GM19397 (cell line): ENCODE measurements at regions not wholly inside any gene's neighbourhood (a gene's known extent, or its start where the extent isn't known, plus 50 kb on each side); places are given as distances from the start of the nearest gene placed in this dataset.

Source experiments
- ATAC-seq: cut with Tn5 transposase; IDR thresholded peaks from one replicate; pipeline ENCODE4 v1.9.1; 2021; ENCODE audit warnings: mild to moderate bottlenecking, moderate library complexity; ENCODE audit not compliant: unreplicated experiment

DNA sequence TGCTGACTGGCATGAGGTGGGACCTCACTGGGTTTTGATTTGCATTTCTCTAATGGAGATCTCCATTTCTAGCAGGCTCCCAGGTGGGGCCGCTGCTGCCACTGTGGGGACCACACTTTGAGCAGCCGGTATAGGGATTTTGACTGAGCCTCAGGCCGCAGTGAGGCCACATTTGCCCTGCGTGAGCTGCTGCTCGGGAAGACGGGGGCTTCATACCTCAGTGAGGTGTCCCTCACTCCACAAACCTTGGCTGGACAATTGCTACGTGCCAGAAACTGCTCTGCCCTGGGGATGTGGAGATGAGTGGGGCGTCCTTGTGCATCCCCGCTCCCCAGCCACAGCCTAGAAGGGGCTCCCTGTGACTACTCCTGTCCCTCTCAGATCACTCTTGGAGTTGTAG is 134.3 kb downstream of the ANKRD60 start:
- ATAC-seq, result no peak

DNA sequence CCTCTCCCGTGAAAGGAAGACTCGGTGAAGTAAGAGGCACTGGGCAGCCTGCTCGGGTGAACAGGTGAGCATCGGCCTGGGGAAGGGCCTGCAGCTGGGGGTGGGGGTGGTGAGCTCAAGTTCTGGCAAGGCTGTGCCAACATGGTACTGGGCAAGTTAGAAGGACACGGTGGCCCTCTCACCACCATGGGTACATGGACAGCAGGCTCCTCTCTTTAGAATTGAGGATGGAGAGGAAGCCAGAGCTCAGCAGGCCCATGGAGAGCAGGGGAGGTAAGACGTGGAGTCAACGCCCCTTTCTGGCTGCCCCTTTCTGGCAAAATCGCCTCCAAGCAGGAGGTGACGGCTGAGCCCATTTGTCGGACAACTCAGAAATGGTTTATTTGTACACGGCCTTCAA is 135.6 kb downstream of the ANKRD60 start:
- ATAC-seq, result no peak

DNA sequence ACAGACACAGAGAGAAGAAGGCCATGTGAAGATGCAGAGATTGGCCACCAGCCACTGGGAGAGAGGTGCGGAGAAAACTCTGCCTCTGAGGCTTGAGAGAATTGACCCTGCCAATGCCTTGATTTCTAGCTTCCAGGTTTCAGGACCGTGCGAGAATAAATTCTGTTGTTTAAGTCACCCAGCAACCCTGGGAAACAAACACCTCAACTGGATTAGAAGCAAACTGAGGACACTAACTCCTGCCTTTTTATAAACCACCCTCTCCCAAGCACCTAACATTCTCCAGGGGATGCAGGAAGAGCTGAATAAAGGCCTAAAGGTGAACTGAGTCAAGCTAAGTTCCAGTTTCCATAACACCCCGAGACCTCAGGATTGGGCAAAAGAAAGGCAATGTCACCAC is 136.1 kb downstream of the ANKRD60 start:
- ATAC-seq, result no peak

DNA sequence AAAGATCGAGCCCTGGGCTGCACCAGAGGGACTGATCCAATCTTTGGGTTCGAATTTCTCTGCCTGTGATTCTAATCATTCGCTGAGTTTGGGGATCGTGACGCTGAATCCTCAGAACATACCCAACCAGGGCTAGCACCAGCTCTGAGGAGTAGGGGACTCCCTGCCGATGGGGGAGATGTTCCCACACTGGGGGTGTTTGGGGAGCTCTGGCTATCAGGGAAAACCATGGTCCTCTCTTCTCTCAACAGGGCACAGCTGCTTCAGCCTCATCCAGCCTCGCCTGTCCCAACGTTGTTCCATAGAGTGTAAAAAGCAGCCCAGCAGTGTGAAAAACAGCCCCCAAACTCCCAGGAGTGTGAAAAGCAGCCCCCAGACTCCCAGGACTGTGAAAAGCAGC is 136.6 kb downstream of the ANKRD60 start:
- no peak for ATAC-seq

DNA sequence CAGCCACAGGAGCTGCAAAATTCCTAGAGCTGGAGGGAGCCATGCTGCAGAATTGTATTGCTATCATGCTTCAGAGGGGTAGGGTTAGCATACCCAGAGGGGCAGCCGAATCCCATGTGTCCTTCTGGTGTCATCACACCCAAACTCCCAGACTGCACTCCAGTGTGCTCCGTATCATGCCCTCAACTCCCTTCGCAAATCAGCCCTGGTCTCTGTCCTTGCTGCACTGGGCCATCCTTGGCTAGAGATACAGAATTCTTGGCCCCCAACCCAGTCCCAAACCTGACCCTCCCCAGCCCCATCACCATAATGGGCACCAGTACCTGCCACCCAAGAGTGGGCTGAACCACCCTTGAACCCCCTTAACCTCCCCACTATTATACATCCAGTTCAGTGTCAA is 138.3 kb downstream of the ANKRD60 start:
- no peak for ATAC-seq

DNA sequence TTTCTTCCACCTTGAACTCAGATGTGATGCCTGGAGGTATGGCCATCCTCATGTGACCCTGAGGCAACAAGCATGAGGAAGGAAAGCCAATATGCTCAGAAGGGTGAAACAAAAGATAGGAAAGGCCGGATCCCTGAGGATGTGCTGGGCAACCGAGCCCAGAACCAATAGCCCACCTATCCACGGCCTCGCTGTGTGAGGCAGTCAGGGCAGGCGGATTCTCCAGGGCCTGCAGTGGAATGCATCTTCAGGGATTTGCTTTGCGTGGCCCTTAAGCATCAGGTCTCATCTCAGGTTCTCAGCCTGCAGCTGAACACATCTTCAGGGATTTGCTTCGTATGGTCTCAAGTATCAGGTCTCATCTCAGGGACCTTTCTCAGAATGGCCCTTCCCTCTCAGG is 139.8 kb downstream of the ANKRD60 start:
- no peak for ATAC-seq

DNA sequence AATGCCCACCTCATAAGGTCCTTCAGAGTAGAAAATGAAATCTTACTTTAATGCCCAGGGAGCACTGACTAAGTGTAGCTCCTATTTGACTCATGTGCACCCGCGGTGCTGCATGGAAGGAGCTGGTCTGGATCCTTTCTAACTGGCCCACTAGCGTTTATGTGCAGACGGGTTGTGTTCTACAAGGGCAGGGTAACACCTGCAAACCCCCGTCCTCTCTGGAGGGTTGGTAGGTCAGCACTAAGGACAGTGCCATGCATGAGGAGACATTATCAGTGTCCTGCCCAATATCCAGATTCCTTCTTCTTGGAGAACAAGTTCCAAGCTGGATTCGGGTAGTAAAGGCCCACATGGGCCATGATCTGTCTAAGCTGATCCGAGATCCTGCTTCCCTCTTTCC is 140.3 kb downstream of the ANKRD60 start:
- ATAC-seq, result no peak

DNA sequence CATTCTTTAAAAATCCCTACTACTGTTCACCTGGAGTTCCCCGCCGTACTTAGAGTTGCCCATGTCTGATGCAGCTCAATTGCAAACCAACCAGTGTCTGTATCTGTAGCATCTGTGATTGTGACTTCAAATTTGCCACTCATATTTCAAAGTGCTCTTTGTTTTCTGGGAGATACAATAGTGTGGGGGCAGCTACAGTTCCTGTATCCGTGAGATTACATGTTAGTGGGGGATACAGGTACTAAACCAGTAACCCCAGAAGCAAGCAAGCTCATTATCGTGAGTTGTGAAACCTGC is 140.9 kb downstream of the ANKRD60 start:
- ATAC-seq, result no peak

DNA sequence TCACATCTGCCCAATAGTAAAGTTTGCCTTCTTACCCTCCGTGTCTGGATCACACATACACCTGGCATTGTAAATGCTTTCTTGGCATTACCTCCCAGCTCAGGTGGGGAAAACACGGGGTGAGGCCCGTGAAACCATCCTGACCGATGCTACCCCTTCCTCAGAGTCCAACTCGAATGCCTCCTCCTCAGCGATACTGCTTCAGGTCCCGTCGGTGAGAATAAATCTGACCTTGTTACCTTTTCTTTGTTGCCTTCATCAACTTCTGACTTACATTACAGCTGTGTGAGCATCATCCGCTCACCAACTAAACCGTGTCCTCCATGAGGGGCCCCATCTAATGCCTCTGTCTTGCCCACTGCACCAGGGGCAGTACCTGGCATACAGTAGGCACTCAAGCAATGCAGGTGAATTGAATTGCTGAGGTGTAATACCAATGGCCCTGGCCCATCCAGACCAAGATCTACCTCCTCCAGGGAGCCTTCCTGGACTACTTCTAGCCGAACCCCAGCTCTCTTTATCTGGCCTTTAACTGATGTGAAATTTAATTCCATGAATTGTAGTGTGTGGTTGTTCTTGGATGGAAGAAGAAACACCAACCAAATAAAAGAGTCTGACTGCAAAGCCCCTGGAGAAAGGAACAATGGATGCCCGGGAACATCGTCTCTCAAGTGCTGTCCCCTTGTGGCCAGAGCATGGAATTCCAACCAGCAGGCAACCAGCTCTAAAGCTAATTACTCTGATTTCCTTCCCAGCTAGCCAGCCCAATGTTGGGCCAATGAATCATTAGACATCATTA is 141.5 kb downstream of the ANKRD60 start:
- ATAC-seq, result no peak

DNA sequence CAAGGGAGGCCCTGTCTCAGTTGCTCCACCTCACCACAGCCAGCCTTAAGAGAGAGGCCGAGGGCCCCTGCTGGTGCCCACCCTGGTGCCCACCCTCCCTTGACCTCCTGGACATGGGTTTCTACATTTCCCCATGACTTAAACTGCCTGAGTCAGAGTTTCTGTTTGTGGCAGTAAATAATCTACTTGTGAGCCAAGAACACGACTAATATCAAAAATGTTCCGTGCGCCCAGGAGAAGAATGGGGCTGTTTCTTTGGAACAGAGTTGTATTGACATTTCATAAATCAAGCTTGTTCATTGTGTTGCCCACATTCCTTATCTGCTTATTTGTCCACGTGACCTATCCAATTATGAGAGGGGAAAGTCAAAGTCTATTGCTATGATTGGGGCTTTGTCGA is 143.5 kb downstream of the ANKRD60 start:
- no peak for ATAC-seq

DNA sequence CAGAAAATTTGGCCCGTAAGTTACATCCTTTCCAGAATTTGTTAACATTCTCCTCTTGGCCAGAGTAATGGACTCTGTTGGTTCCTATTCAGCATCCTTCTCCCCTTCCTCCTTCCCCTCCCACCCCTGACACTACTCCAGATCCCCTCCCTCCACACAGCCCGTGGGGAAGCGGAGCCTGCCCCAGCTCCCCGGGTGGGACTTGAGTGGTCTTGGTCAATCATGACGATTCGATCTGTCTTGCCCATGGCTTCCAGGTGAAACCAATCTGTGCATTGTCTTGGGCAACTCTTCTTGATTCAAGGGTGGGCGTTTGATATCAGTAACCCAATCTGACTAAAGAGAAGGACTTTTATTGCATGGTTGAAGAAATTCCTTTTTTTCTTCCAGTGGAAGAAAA is 143.9 kb downstream of the ANKRD60 start:
- no peak for ATAC-seq

DNA sequence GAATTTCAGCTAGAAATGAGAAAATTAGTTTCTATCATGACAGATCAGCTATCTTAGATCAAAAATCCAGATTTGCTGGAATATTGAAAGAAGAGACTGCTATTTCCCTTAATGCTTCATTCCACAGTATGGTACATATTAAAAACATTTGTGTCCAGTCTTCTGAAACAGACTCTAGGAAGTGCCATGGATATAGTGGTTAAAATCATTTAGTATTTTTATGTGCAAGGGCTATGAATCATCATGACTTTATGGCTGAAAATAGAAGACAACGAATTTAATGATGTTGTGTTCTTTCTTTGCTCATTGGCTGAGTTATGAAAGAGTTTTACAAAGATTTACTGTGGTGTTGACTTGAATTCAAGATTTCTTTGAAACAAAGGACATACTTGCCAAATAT is 146.6 kb downstream of the ANKRD60 start:
- ATAC-seq, result no peak

DNA sequence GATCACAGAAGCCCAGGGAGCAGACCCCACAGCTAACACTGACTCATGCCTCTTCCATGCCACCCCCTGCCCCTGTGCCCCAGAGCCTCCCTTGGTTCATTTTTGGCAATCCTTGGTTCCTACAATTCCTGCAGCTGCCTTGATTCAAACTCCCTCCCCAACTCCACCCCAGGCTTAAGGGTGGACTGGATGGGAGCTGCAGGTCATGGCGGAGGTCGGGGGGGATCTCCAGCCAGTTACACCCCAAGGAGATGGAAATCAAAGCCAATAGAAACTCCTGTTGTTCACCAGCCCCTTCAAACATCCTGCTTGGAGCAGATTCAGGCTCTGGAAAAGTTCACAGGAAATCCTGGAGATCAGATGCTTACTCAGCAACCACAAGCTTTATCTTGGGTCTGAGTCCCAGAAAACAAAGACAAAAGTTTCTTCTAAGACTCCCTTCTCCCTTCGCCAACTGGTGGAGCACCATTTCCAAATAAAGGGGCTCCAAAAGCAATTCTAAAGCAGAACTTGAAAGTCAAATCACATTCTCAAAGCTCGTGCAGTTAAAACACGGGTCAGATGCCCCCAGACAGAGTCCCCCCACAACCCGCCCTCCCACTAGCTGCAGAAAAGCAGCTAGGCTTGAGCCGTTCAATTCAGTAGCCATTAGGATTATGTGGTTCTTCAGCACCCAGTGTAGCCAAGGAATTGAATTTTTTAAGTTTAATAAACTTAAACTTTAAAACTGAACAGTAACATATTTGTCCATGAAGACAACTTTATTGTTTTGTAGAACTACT is 149.5 kb downstream of the ANKRD60 start:
- ATAC-seq, result no peak

DNA sequence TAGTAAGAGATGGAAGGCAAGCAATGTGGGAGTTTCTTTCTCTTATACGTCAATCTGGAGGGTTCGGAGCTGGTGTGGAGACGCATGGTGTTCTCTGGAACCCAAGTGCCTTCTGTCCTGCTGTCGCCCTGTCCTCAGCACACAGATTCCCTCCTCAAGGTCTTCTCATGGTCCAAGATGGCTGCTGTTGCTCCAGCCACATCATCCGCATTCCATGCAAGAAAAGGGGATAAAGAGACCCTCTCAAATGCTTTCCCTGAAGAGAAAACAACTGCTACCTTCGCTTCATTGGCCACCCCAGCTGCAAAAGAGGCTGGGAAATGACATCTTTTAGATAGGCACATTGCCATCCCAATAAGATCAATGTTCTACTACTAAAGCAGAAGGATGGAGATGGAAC is 151.2 kb downstream of the ANKRD60 start:
- no peak for ATAC-seq

DNA sequence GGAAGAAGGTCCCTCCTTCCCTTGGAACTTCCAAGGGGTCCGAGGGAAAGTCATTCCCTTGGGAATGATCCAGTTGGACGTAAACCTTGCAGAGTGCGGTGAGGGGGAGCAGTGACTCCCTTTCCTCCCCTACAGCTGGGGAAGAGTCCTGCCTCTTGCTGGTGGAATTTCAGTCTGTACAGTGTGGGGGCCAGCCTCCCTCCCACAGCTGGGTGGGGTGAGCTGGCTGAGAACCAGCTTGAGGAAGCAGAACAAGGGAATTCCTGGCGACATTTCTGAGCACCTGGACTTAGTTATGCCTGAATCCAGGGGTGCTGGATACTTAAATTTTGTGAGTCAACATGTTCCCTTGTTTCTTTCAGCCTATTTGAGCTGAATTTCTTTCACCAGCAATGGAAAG is 152.0 kb downstream of the ANKRD60 start:
- ATAC-seq, result no peak

DNA sequence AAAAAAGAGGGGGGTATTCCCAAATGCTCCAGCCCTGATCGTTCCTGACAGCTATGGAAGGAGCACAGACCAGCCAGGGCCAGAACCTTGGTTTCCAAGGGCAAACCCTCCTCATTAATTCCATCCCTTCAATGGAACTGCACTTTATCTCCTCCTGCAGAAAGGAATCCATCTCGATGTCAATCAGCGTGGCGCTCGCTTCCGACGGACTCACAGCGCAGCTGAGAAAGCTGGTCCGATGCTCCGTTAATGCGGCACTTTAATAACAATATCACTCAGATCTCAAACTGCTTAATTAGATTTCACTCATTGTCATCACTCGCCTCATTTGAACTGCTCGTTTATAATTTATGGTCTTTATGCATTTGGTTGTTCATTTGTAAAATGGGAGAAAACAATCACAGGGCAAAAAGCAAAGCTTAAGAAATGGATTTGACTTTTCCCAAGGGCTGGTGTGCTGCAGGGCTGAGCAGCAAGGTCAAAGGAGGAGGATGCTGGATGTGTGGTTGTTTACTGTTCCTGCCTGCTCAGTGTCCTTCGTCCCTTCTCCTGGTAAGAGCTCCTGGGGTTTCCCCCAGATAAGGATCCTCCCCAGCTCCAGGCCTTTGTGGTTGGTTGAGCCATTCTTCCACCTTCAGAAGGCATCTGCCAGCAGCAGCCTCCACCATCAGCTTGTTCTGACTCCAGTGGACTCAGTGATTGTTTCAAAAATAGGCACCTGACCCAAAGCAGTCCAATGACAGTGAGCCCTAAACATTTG is 152.7 kb downstream of the ANKRD60 start:
- ATAC-seq, result no peak

DNA sequence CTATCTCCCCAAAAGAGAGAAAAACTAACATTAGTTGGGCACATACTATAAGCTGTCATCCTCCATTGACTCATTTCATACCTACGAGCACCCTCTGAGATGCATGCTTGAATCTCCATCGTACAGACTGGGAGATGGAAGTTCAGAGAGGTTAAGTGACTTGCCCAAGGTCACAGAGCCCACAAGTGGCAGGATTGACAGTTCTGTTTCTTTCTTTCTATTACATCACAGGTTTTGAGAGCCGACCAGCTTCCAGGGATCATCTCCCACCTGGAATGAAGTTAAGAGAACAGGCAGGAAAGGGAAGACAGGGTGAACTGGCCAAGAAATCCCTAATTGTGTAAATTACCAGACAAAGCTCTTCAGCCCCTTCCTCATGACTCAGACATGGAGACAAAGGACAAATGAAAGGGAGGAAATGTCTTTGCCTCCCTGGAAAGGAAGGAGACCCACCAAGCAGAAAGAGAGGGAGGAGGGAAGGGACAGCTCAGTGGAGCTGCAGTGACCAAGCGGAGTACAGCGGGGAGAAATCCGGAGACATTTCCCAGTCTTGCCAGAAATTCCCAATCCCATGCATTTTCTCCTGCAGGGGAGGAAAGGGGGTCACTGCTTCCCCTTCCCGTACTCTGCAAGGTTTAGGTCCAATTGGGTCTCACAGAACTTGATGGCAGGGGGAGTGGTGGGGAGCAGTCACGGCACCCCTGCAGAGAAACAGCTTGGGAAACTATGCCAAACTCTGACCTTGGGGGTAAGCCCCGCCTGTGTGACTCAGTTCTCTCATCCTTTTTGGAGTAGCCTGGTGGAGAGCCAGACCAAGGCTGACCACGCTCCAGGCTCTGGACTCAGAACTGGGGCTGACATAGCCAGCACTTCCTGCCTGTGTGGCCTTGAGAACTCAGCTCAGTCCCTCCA is 154.3 kb downstream of the ANKRD60 start:
- no peak for ATAC-seq

DNA sequence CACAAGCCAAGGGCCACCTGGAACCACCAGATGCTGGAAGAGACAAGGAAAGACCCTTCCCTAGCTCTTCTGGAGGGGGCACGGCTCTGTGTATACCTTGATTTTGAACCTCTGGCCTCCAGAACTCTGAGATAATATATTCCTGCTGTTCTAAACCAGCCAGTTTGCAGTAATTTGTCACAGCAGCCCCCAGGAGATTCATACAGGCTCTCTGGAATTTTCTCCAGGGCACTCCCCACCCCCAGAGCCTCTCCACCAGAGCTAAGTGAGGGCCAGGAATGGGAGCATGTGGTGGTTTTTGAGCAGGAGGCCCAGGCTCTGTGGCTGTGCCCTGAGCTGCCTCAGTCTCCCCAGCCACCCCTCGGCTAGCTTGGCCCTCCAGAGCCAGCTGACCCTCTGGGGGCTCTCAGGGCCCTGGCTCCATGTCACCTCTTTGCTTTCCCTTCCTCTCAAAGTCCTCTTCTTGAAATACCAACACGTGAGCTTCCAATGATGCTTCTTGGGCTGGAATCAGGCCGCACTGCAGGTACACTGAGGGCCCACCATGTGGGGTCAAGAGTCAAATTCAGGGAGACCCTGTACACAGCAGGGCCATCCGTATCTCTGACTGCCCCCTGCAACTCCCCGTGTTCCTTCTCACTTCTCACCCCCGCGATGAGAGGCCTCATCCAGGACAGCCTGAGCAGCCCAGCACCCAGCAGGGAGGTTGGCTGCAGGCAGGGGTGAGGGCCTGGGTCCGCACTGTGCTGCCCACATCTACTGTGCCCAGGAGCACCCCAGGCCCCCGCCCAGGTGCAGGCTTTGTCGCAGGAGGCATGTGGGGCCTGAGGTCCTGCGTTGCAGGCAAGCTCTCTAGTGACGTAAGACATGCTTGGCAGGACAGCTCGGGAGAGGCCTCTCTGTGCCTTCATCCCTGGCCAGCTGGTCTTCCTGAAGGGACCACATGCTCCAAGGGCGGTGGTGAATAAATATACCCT is 155.5 kb downstream of the ANKRD60 start:
- ATAC-seq, result no peak

DNA sequence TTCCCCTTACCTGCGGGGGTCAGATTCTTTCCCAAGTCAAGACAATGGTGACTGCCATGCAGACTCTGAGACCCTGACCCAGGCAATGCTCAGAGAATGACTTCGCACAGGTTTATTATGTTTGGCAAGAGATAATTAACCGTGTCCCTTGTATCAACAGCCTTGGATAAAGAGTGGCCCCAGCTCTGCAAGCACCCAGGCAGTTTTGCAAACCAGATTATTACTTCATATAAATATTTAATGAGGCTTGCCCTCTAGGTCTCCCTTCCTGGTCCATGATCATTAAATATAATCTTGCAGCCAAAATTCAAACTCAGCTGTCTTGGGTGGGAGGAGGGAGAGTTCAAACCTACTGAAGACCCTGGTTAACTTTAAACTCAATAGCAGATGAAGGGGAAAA is 156.5 kb downstream of the ANKRD60 start:
- no peak for ATAC-seq

DNA sequence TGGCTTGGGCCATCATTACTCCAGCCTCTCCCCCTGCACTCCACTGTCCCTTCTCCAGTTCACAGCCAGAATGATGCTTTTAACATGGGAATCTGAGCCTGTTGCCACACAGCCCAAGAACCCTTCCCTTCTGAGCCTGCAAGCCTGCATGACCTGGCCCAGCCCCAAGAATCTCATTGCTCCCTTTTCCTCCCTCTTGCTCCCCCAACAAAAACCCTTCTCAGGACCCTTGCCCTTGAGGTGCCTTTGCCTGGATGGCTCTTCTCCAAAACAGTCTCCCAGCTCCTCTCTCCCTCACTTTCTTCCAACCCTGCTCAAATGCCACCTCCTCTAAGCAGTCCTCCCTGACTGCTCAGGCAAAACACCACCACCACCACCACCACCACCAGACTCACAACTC is 157.2 kb downstream of the ANKRD60 start:
- ATAC-seq, result no peak
